Spleen (tissue), 7 donors: ENCODE measurements at regions not wholly inside any gene's neighbourhood (a gene's known extent, or its start where the extent isn't known, plus 50 kb on each side); places are given as distances from the start of the nearest gene placed in this dataset.

Source experiments
- CTCF ChIP-seq, 11 experiments: fragments of 200-600 bp in 7 of 11; fragments of 450-650 bp in 4 of 11; sonication (generic) in 4 of 11; IDR thresholded peaks in 8 of 11; conservative IDR thresholded peaks in 3 of 11; 1 replicate in 7 of 11; 2 replicates in 4 of 11; pipeline versions ENCODE4 v1.4.0 to v1.8.0; 2016 to 2021; ENCODE audit warnings: antibody characterized with exemption in 11 of 11, inconsistent platforms in 4 of 11, mild to moderate bottlenecking in 1 of 11
- POLR2A ChIP-seq, 3 donors: fragments of 450-650 bp; IDR thresholded peaks; one replicate each; pipeline ENCODE4 v1.5.1; 2017; ENCODE audit warnings: antibody characterized with exemption in 3 of 3, mild to moderate bottlenecking in 1 of 3
- POLR2AphosphoS5 ChIP-seq, 3 donors: sonication (generic); formaldehyde crosslinking; IDR thresholded peaks; one replicate each; pipeline ENCODE4 v1.5.1; 2017; ENCODE audit warnings: antibody characterized with exemption in 3 of 3
- donor health status: DM: no; HTN: no; CAD: no; lungs with moderate emphysema.
- donor health status: DM: no; HTN: no; CAD: no.
- donor health status: DM: no; HTN: no; CAD: no.

GRCh38 chr6:121548131-121548530, 112.7 kb downstream of the GJA1 start:
- TF ChIP-seq CTCF (IDR thresholded peaks at IDR 0.05 in 8 of 11, conservative IDR thresholded peaks at IDR 0.05 in 3 of 11), result no peak
- no peak for TF ChIP-seq POLR2AphosphoS5 (IDR thresholded peaks at IDR 0.05)
- TF ChIP-seq POLR2A (IDR thresholded peaks at IDR 0.05), result no peak
